ENCODE measurements at regions not wholly inside any gene's neighbourhood (a gene's known extent, or its start where the extent isn't known, plus 50 kb on each side); places are given as distances from the start of the nearest gene placed in this dataset.
"Not testable (repeated sequence)": the region's sequence is repeated elsewhere in the genome, so short reads cannot be mapped to it uniquely, and the experiment has no call there.

GRCh38 chrX:150205011-150205410 is 158.1 kb upstream of the MAMLD1 start:
- no peak for DNase-seq (ENCODE audit: low read depth in 4 of 4, low spot score in 3 of 4)

- no peak for DNase-seq (ENCODE audit: low read depth in 4 of 4, low spot score in 3 of 4)
Measured at GRCh38 chrX:150207733-150208132, 155.4 kb upstream of the MAMLD1 start.

- DNase-seq (ENCODE audit: low read depth in 4 of 4, low spot score in 3 of 4): no peak
Measured at GRCh38 chrX:150211988-150212387, 151.1 kb upstream of the MAMLD1 start.

- no peak for DNase-seq (ENCODE audit: low read depth in 4 of 4, low spot score in 3 of 4)
Measured at GRCh38 chrX:150212672-150213480, 150.2 kb upstream of the MAMLD1 start.

GRCh38 chrX:150213481-150214030 is 149.6 kb upstream of the MAMLD1 start:
- DNase-seq (ENCODE audit: low read depth in 4 of 4, low spot score in 3 of 4): no peak

GRCh38 chrX:150216000-150216399 is 147.1 kb upstream of the MAMLD1 start:
- not testable (repeated sequence) for DNase-seq (ENCODE audit: low read depth in 4 of 4, low spot score in 3 of 4)

- no peak for DNase-seq (ENCODE audit: low read depth in 4 of 4, low spot score in 3 of 4)
Measured at GRCh38 chrX:150216716-150217115, 146.4 kb upstream of the MAMLD1 start.

GRCh38 chrX:150217609-150218008 is 145.5 kb upstream of the MAMLD1 start:
- no peak for DNase-seq (ENCODE audit: low read depth in 4 of 4, low spot score in 3 of 4)

GRCh38 chrX:150219374-150220185 is 143.5 kb upstream of the MAMLD1 start:
- no peak for DNase-seq (ENCODE audit: low read depth in 4 of 4, low spot score in 3 of 4)

- DNase-seq (ENCODE audit: low read depth in 4 of 4, low spot score in 3 of 4): no peak
Measured at GRCh38 chrX:150223176-150224015, 139.7 kb upstream of the MAMLD1 start.

GRCh38 chrX:150224676-150225075 is 138.4 kb upstream of the MAMLD1 start:
- DNase-seq (ENCODE audit: low read depth in 4 of 4, low spot score in 3 of 4): no peak

- DNase-seq (ENCODE audit: low read depth in 4 of 4, low spot score in 3 of 4): no peak
Measured at GRCh38 chrX:150225266-150225665, 137.9 kb upstream of the MAMLD1 start.

GRCh38 chrX:150225756-150226155 is 137.4 kb upstream of the MAMLD1 start:
- no peak for DNase-seq (ENCODE audit: low read depth in 4 of 4, low spot score in 3 of 4)

GRCh38 chrX:150226223-150226965 is 136.7 kb upstream of the MAMLD1 start:
- DNase-seq (ENCODE audit: low read depth in 4 of 4, low spot score in 3 of 4): no peak

GRCh38 chrX:150227321-150227860 is 135.7 kb upstream of the MAMLD1 start:
- DNase-seq (ENCODE audit: low read depth in 4 of 4, low spot score in 3 of 4): no peak

- DNase-seq (ENCODE audit: low read depth in 4 of 4, low spot score in 3 of 4): no peak
Measured at GRCh38 chrX:150227873-150228410, 135.2 kb upstream of the MAMLD1 start.

GRCh38 chrX:150228431-150228830 is 134.7 kb upstream of the MAMLD1 start:
- DNase-seq (ENCODE audit: low read depth in 4 of 4, low spot score in 3 of 4): no peak

GRCh38 chrX:150229030-150229429 is 134.1 kb upstream of the MAMLD1 start:
- DNase-seq (ENCODE audit: low read depth in 4 of 4, low spot score in 3 of 4): no peak

- no peak for DNase-seq (ENCODE audit: low read depth in 4 of 4, low spot score in 3 of 4)
Measured at GRCh38 chrX:150229481-150229880, 133.6 kb upstream of the MAMLD1 start.

Measured in left renal pelvis (tissue), 4 donors.